ENCODE measurements at regions not wholly inside any gene's neighbourhood (a gene's known extent, or its start where the extent isn't known, plus 50 kb on each side); places are given as distances from the start of the nearest gene placed in this dataset.

GRCh38 chr15:85977586-85977985 is 102.1 kb upstream of the AGBL1 start:
- no peak for TF ChIP-seq CTCF (IDR thresholded peaks at IDR 0.05; ENCODE audit: insufficient read depth, low read depth, low read length)
- no peak for DNase-seq (ENCODE audit: low read depth)
- no peak overlapping the region for H3K4me3 ChIP-seq (ENCODE audit: low read depth, low read length)

GRCh38 chr15:85979929-85980328 is 99.7 kb upstream of the AGBL1 start:
- H3K4me3 ChIP-seq (ENCODE audit: low read depth, low read length): no peak overlapping the region
- DNase-seq (ENCODE audit: low read depth): no peak
- TF ChIP-seq CTCF (IDR thresholded peaks at IDR 0.05; ENCODE audit: insufficient read depth, low read depth, low read length): no peak

GRCh38 chr15:85980946-85981345 is 98.7 kb upstream of the AGBL1 start:
- no peak for TF ChIP-seq CTCF (IDR thresholded peaks at IDR 0.05; ENCODE audit: insufficient read depth, low read depth, low read length)
- DNase-seq (ENCODE audit: low read depth): no peak
- H3K4me3 ChIP-seq (ENCODE audit: low read depth, low read length): no peak overlapping the region

- no peak overlapping the region for H3K4me3 ChIP-seq (ENCODE audit: low read depth, low read length)
- TF ChIP-seq CTCF (IDR thresholded peaks at IDR 0.05; ENCODE audit: insufficient read depth, low read depth, low read length): no peak
- no peak for DNase-seq (ENCODE audit: low read depth)
These were observed 95.4 kb upstream of the AGBL1 start for GRCh38 chr15:85984241-85984640.

GRCh38 chr15:85986116-85986515 is 93.6 kb upstream of the AGBL1 start:
- no peak overlapping the region for H3K4me3 ChIP-seq (ENCODE audit: low read depth, low read length)
- DNase-seq (ENCODE audit: low read depth): no peak
- TF ChIP-seq CTCF (IDR thresholded peaks at IDR 0.05; ENCODE audit: insufficient read depth, low read depth, low read length): no peak

- no peak overlapping the region for H3K4me3 ChIP-seq (ENCODE audit: low read depth, low read length)
- DNase-seq (ENCODE audit: low read depth): no peak
- no peak for TF ChIP-seq CTCF (IDR thresholded peaks at IDR 0.05; ENCODE audit: insufficient read depth, low read depth, low read length)
These were observed 92.9 kb upstream of the AGBL1 start for GRCh38 chr15:85986741-85987140.

GRCh38 chr15:85988741-85989140 is 90.9 kb upstream of the AGBL1 start:
- DNase-seq (ENCODE audit: low read depth): no peak
- TF ChIP-seq CTCF (IDR thresholded peaks at IDR 0.05; ENCODE audit: insufficient read depth, low read depth, low read length): no peak
- no peak overlapping the region for H3K4me3 ChIP-seq (ENCODE audit: low read depth, low read length)

All from fibroblast of villous mesenchyme (primary cell).